ENCODE measurements at regions not wholly inside any gene's neighbourhood (a gene's known extent, or its start where the extent isn't known, plus 50 kb on each side); places are given as distances from the start of the nearest gene placed in this dataset.

GRCh38 chr4:114472269-114473032 lies 126.2 kb upstream of the UGT8 start:
- H4K20me1 ChIP-seq (ENCODE audit: control insufficient read depth, insufficient read depth, low read length, poor library complexity, severe bottlenecking), result no peaks in the 10 kb centered on the region
- Mint-ChIP-seq H3K9me3 (ENCODE audit: insufficient read depth) (no peaks in the 10 kb centered on the region), H3K27ac (no peak overlapping the region), H3K4me3 (no peak overlapping the region), H3K27me3 (peaks cover 4% of the 10 kb centered on the region), H3K4me1 (no peaks in the 10 kb centered on the region)
- H3K79me2 ChIP-seq (ENCODE audit: control insufficient read depth, insufficient read depth, low read length), result no peaks in the 10 kb centered on the region
- ChIA-PET POLR2A (no interaction called here), CTCF (no interaction called here)
- H3K4me2 ChIP-seq (replicated peaks; ENCODE audit: low read depth, low read length, poor library complexity, severe bottlenecking), result no peak overlapping the region
- H3K9me3 ChIP-seq (ENCODE audit: control extremely low read depth in 1 of 3, control insufficient read depth in 2 of 3, insufficient read depth in 1 of 3, low read length in 2 of 3), result peaks cover 0 to 10% (median 3%) of the 10 kb centered on the region in 3 donors
- DNase-seq (no peak), ATAC-seq (ENCODE audit: low read depth) (no peak)
- no peak overlapping the region for H2AFZ ChIP-seq (ENCODE audit: insufficient read depth, low read depth, low read length, poor library complexity, severe bottlenecking)
- H3K9ac ChIP-seq (ENCODE audit: low read length), result no peak overlapping the region
- intact Hi-C loops (cut with micrococcal nuclease), result loop anchor here (10.0 kb wide), 1 partner anchor 208 kb away; no protein-coding TSS in a partner anchor
- no peaks in the 10 kb centered on the region for H3K4me1 ChIP-seq (ENCODE audit: control insufficient read depth in 2 of 2, insufficient read depth in 2 of 2, low read length in 2 of 2)
- 85% methylated on average over 9 of the region's 9 CpGs for WGBS (ENCODE audit: insufficient coverage)
- H3K27me3 ChIP-seq (replicated peaks in 1 of 4; ENCODE audit: control extremely low read depth in 1 of 4, control insufficient read depth in 3 of 4, insufficient read depth in 4 of 4, low read length in 3 of 4), result no peaks in the 10 kb centered on the region
- no peak for TF ChIP-seq EZH2 (IDR thresholded peaks at IDR 0.05; ENCODE audit: borderline replicate concordance, insufficient read depth, low read depth, low read length, poor library complexity, severe bottlenecking)
- TF ChIP-seq, protein P1, sequence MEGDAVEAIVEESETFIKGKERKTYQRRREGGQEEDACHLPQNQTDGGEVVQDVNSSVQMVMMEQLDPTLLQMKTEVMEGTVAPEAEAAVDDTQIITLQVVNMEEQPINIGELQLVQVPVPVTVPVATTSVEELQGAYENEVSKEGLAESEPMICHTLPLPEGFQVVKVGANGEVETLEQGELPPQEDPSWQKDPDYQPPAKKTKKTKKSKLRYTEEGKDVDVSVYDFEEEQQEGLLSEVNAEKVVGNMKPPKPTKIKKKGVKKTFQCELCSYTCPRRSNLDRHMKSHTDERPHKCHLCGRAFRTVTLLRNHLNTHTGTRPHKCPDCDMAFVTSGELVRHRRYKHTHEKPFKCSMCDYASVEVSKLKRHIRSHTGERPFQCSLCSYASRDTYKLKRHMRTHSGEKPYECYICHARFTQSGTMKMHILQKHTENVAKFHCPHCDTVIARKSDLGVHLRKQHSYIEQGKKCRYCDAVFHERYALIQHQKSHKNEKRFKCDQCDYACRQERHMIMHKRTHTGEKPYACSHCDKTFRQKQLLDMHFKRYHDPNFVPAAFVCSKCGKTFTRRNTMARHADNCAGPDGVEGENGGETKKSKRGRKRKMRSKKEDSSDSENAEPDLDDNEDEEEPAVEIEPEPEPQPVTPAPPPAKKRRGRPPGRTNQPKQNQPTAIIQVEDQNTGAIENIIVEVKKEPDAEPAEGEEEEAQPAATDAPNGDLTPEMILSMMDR (IDR thresholded peaks at IDR 0.05), result no peak
- no peak overlapping the region for H3K27ac ChIP-seq (ENCODE audit: low read length in 2 of 2)
- no peak overlapping the region for H3K4me3 ChIP-seq (ENCODE audit: control extremely low read depth in 1 of 5, extremely low read depth in 1 of 5, insufficient read depth in 1 of 5, low read depth in 2 of 5, low read length in 4 of 5)
- no peaks in the 10 kb centered on the region for H3K36me3 ChIP-seq (replicated peaks in 1 of 2; ENCODE audit: control extremely low read depth in 1 of 2, control insufficient read depth in 1 of 2, extremely low read depth in 1 of 2, insufficient read depth in 2 of 2, low read length in 1 of 2)

DNA sequence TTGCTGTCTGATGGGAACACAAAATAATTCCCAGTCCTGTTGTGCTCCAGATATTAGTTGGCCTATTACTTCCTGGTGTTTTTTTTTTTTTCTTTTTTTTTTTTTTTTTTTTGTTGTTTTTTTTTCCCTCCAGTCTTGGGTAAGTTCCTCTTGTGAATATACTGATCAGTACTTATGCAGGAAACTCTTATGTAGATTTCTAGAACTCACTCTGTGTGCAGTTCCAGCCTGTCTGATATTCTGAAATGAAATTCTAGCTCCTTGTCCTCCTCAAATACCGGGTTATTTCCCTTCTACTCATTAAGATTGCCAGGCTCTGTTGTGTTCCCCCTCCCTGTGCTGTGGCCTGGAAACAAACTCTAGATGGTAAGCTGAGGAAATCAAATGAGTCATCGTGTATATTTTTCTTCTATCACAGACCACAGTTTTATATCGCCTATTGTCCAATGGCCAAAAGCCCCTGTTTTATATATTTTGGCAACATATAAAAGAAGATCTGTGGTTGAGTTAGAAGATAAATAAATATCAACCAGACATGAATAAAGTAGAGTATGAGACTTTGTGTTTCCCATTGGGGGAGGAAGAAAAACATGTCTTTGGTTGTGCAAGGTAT lies 124.3 kb upstream of the UGT8 start:
- Histone ChIP-seq H3K9ac (ENCODE audit: low read length) (no peak overlapping the region), H3K79me2 (ENCODE audit: control insufficient read depth, insufficient read depth, low read length) (no peaks in the 10 kb centered on the region), H3K4me3 (ENCODE audit: control extremely low read depth in 1 of 5, extremely low read depth in 1 of 5, insufficient read depth in 1 of 5, low read depth in 2 of 5, low read length in 4 of 5) (no peak overlapping the region), H3K9me3 (ENCODE audit: control extremely low read depth in 1 of 3, control insufficient read depth in 2 of 3, insufficient read depth in 1 of 3, low read length in 2 of 3) (peaks cover 0 to 10% (median 3%) of the 10 kb centered on the region in 3 donors), H3K4me2 (replicated peaks; ENCODE audit: low read depth, low read length, poor library complexity, severe bottlenecking) (no peak overlapping the region), H3K27me3 (replicated peaks in 1 of 4; ENCODE audit: control extremely low read depth in 1 of 4, control insufficient read depth in 3 of 4, insufficient read depth in 4 of 4, low read length in 3 of 4) (no peaks in the 10 kb centered on the region), H3K36me3 (replicated peaks in 1 of 2; ENCODE audit: control extremely low read depth in 1 of 2, control insufficient read depth in 1 of 2, extremely low read depth in 1 of 2, insufficient read depth in 2 of 2, low read length in 1 of 2) (no peaks in the 10 kb centered on the region), H2AFZ (ENCODE audit: insufficient read depth, low read depth, low read length, poor library complexity, severe bottlenecking) (no peak overlapping the region), H3K4me1 (ENCODE audit: control insufficient read depth in 2 of 2, insufficient read depth in 2 of 2, low read length in 2 of 2) (no peaks in the 10 kb centered on the region), H3K27ac (ENCODE audit: low read length in 2 of 2) (no peak overlapping the region), H4K20me1 (ENCODE audit: control insufficient read depth, insufficient read depth, low read length, poor library complexity, severe bottlenecking) (no peaks in the 10 kb centered on the region)
- ATAC-seq (ENCODE audit: low read depth) (no peak), DNase-seq (no peak)
- H3K9me3 Mint-ChIP-seq (ENCODE audit: insufficient read depth), result no peaks in the 10 kb centered on the region
- H3K27me3 Mint-ChIP-seq, result no peaks in the 10 kb centered on the region
- WGBS (ENCODE audit: insufficient coverage), result no CpG with 5 or more reads among the region's 3 CpGs
- intact Hi-C loops (cut with micrococcal nuclease), result loop anchor here (10.0 kb wide), 1 partner anchor 209 kb away; no protein-coding TSS in a partner anchor
- TF ChIP-seq, protein P1 (IDR thresholded peaks at IDR 0.05), result no peak
- TF ChIP-seq EZH2 (IDR thresholded peaks at IDR 0.05; ENCODE audit: borderline replicate concordance, insufficient read depth, low read depth, low read length, poor library complexity, severe bottlenecking), result no peak
- H3K4me1 Mint-ChIP-seq, result no peaks in the 10 kb centered on the region
- POLR2A ChIA-PET, result no interaction called here
- CTCF ChIA-PET, result no interaction called here
- H3K4me3 Mint-ChIP-seq, result no peak overlapping the region
- no peak overlapping the region for H3K27ac Mint-ChIP-seq
